KMS-11 (cell line): ENCODE measurements at regions not wholly inside any gene's neighbourhood (a gene's known extent, or its start where the extent isn't known, plus 50 kb on each side); places are given as distances from the start of the nearest gene placed in this dataset.
"Not testable (repeated sequence)": the region's sequence is repeated elsewhere in the genome, so short reads cannot be mapped to it uniquely, and the experiment has no call there.

Experiments
- H2AFZ ChIP-seq: fragments of 200-600 bp; sonication (generic); 2 replicates; pipeline ENCODE4 v1.6.1; 2016; ENCODE audit warnings: antibody characterized with exemption, mixed run types, low read depth
- H3K27ac ChIP-seq: fragments of 200-600 bp; sonication (generic); 2 replicates; pipeline ENCODE4 v1.6.1; 2016; ENCODE audit warnings: mild to moderate bottlenecking, mixed run types
- H3K27me3 ChIP-seq: fragments of 200-600 bp; sonication (generic); 2 replicates; pipeline ENCODE4 v1.6.1; 2017; ENCODE audit warnings: mild to moderate bottlenecking, low read depth, mixed run types, moderate library complexity; ENCODE audit not compliant: insufficient read depth
- H3K36me3 ChIP-seq: fragments of 200-600 bp; sonication (generic); 2 replicates; pipeline ENCODE4 v1.6.1; 2017; ENCODE audit warnings: mild to moderate bottlenecking, mixed run types; ENCODE audit not compliant: insufficient read depth
- H3K4me1 ChIP-seq: fragments of 200-600 bp; sonication (generic); 2 replicates; pipeline ENCODE4 v1.6.1; 2016; ENCODE audit warnings: mild to moderate bottlenecking, low read depth, mixed run types; ENCODE audit not compliant: poor library complexity, severe bottlenecking
- H3K4me2 ChIP-seq: fragments of 200-600 bp; sonication (generic); 2 replicates; pipeline ENCODE4 v1.7.0; 2016; ENCODE audit warnings: mild to moderate bottlenecking, mixed run types
- H3K4me3 ChIP-seq: fragments of 200-600 bp; sonication (generic); IDR thresholded peaks from 2 replicates; pipeline ENCODE4 v1.6.1; 2017; ENCODE audit warnings: low read depth, low read length, mixed read lengths; ENCODE audit not compliant: insufficient read depth
- H3K79me2 ChIP-seq: fragments of 200-600 bp; sonication (generic); 2 replicates; pipeline ENCODE4 v1.6.1; 2016; ENCODE audit warnings: low read depth, mixed run types; ENCODE audit not compliant: insufficient read depth
- H3K9ac ChIP-seq: fragments of 200-600 bp; sonication (generic); 2 replicates; pipeline ENCODE4 v1.6.1; 2016; ENCODE audit warnings: mild to moderate bottlenecking, mixed run types
- H4K20me1 ChIP-seq: fragments of 200-600 bp; sonication (generic); 2 replicates; pipeline ENCODE4 v1.6.1; 2016; ENCODE audit warnings: mild to moderate bottlenecking, mixed run types; ENCODE audit not compliant: insufficient read depth
- TF ChIP-seq, protein P1 (sequence below): fragments of 200-600 bp; sonication (generic); conservative IDR thresholded peaks from 2 replicates; pipeline ENCODE4 v1.6.1; 2017; ENCODE audit warnings: low read depth, mild to moderate bottlenecking, antibody characterized with exemption, low read length, moderate library complexity, mixed read lengths

DNA sequence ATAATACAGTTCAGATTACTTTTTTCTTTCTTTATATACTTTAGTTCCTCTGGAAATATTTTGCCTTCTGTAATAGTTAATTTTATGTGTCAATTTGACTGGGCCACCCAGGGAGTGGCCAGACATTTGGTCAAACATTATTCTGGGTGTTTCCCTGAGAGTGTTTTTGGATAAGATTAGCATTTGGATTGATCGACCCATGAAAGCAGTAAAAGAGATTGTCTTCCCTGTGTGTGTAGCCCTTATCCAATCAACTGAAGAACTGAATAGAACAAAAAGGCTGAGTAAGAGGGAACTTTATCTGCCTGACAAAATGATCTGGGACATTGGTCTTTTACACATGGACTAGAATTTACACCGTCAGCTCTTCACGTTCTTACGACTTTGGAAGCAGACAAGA, 1190.1 kb upstream of the FAM98A start:
- Histone ChIP-seq H3K27me3 (no peaks in the 10 kb centered on the region), H4K20me1 (no peaks in the 10 kb centered on the region), H3K4me2 (no peak overlapping the region), H3K79me2 (no peaks in the 10 kb centered on the region), H2AFZ (no peak overlapping the region), H3K36me3 (no peaks in the 10 kb centered on the region), H3K9ac (no peak overlapping the region), H3K4me3 (no peak overlapping the region), H3K27ac (no peak overlapping the region), H3K4me1 (no peaks in the 10 kb centered on the region)
- TF ChIP-seq, protein P1, sequence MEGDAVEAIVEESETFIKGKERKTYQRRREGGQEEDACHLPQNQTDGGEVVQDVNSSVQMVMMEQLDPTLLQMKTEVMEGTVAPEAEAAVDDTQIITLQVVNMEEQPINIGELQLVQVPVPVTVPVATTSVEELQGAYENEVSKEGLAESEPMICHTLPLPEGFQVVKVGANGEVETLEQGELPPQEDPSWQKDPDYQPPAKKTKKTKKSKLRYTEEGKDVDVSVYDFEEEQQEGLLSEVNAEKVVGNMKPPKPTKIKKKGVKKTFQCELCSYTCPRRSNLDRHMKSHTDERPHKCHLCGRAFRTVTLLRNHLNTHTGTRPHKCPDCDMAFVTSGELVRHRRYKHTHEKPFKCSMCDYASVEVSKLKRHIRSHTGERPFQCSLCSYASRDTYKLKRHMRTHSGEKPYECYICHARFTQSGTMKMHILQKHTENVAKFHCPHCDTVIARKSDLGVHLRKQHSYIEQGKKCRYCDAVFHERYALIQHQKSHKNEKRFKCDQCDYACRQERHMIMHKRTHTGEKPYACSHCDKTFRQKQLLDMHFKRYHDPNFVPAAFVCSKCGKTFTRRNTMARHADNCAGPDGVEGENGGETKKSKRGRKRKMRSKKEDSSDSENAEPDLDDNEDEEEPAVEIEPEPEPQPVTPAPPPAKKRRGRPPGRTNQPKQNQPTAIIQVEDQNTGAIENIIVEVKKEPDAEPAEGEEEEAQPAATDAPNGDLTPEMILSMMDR = no peak

DNA sequence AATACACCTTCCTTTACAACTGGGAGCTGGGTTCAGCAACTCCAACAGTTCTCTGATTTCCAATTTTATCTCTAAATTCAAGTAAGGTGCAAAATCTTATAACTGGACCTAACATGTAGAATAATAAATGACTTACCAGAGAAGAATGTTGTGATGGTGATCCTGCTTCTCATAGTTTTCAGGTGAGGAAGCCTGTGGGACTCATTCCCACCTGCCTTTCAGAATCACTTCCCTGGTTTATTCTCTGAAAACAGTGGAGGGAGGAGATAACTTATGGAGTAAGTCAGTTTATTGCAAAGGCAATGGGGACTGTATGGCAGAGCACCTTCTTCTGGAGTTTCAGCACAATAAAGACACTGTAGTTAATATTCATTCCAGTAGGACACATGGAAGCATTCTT, 1188.2 kb upstream of the FAM98A start:
- Histone ChIP-seq H2AFZ (no peak overlapping the region), H3K79me2 (no peaks in the 10 kb centered on the region), H3K9ac (no peak overlapping the region), H4K20me1 (no peaks in the 10 kb centered on the region), H3K36me3 (no peaks in the 10 kb centered on the region), H3K27me3 (no peaks in the 10 kb centered on the region), H3K4me3 (no peak overlapping the region), H3K4me2 (no peak overlapping the region), H3K4me1 (no peaks in the 10 kb centered on the region), H3K27ac (no peak overlapping the region)
- TF ChIP-seq, protein P1 = no peak

DNA sequence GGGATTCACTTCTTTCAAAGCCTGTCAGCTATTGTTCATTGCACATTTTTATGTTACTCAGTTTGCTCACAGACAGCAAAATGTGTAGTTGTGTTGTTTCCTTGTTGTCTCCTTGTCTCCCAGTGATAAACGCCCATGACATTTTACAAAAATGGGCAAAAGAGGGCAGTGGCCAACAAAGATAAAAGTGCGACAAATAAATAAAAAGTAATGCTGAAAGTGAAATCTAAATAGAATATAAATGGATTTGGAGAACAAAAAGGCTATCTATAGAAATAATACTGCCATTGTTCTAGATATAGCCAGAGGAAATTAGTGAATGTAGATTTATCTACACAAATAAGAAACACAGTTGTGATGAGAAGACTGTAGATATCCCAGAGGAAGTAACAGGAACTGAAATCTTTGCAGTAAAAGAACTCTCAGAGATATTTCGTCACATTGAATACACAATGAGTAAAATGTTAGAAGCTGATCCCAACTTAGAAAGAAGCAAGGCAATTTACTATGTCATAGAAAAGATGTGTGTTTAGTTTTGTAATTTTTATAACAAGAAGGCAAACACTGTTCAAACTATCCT, 1186.2 kb upstream of the FAM98A start:
- no peaks in the 10 kb centered on the region for H3K36me3 ChIP-seq
- H3K79me2 ChIP-seq = no peaks in the 10 kb centered on the region
- no peak overlapping the region for H3K4me3 ChIP-seq
- H3K4me1 ChIP-seq = no peaks in the 10 kb centered on the region
- TF ChIP-seq, protein P1 = no peak
- no peak overlapping the region for H3K9ac ChIP-seq
- no peak overlapping the region for H3K27ac ChIP-seq
- H2AFZ ChIP-seq = no peak overlapping the region
- H3K27me3 ChIP-seq = no peaks in the 10 kb centered on the region
- H4K20me1 ChIP-seq = no peaks in the 10 kb centered on the region
- no peak overlapping the region for H3K4me2 ChIP-seq

DNA sequence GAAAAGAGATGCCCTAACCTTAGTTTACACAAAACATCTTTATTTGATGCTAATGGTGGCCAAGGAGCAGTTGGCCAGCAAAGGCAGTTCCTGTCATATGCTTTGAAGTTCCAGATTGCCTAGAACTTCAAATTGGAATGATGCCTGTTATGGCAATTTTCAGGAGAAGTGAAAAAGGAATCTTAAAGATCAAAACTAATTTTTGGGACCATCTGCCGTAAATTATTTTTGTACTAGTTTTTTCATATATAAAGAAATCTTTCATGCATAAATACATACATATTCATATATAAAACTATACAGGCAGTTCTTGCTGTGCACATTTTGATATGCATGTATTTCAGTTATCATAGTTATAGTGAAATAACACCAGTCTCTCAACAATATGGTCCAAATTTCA, 1185.6 kb upstream of the FAM98A start:
- Histone ChIP-seq H3K4me3 (no peak overlapping the region), H3K27ac (no peak overlapping the region)
- TF ChIP-seq, protein P1 = no peak

DNA sequence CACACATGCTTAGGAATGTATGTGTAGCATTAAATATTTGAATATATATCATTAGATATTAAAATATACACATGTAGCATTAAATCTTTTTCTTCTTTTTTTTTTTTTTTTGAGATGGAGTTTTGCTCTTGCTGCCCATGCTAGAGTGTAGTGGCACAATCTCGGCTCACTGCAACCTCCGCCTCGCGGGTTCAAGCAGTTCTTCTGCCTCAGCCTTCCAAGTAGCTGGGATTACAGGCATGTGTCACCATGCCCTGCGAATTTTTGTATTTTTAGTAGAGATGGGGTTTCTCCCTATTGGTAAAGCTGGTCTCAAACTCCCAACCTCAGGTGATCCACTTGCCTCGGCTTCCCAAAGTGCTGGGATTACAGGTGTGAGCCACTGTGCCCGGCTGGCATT, 1151.6 kb upstream of the FAM98A start:
- not testable (repeated sequence) for H3K27ac ChIP-seq, H3K4me3 ChIP-seq, H2AFZ ChIP-seq, H3K79me2 ChIP-seq, H3K27me3 ChIP-seq, H4K20me1 ChIP-seq, H3K9ac ChIP-seq, H3K4me2 ChIP-seq, H3K4me1 ChIP-seq, H3K36me3 ChIP-seq

More for the DNA sequence above, 1185.6 kb upstream of the FAM98A start:
- H3K27me3 ChIP-seq = no peaks in the 10 kb centered on the region
- no peaks in the 10 kb centered on the region for H3K36me3 ChIP-seq
- no peak overlapping the region for H3K4me2 ChIP-seq
- no peaks in the 10 kb centered on the region for H4K20me1 ChIP-seq
- H3K4me1 ChIP-seq = no peaks in the 10 kb centered on the region
- no peaks in the 10 kb centered on the region for H3K79me2 ChIP-seq
- H2AFZ ChIP-seq = no peak overlapping the region
- H3K9ac ChIP-seq = no peak overlapping the region
